NCI-H345 treated with DMSO at 0.1 percent for 48 hours (cell line): ENCODE measurements at regions not wholly inside any gene's neighbourhood (a gene's known extent, or its start where the extent isn't known, plus 50 kb on each side); places are given as distances from the start of the nearest gene placed in this dataset.
A peak's percentile ranks its signal among the peaks of the same experiment; 100 is the strongest.

ENCODE experiments used
- DNase-seq: peaks from one replicate; lab custom pipeline; 2025; ENCODE audit not compliant: unreplicated experiment; lab: John Stamatoyannopoulos, UW

DNA sequence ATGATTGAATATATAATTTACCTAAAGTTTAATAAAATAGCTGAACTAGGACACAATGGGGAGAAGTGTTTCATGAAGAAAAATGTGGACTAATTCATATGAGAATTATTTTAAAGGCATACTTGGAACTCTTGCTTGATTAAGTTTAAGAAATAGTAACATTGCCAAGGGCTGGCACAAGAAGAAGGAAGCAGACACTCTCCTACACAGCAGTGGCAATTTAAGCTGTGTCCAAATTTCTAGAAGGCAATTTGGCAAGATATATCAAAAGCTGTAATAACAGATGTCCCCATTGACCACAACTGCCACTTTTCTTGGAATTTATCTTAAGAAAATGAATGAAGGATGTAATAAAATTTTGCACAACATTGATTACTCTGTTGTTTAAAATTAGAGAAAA, 209.5 kb upstream of the S100G start:
- DNase-seq = no peak

DNA sequence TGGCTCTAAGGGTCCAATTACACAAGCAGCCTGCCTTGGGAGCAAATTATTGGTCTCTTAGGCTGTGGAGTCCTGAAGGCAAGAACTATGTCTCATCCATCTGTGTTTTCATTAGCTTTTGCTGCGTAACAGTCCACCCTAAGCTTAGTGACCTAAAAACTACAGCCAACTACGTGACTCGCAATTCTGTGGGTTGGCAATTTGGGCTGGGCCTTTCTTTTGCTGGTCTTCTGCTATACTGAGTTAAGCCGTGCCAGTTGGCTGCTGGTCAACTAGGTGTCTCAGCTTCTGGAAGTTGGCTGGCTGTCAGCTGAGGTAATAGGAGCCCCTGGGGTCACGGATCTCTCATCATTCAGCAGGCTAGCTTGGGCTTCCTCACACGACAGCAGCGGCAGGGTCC, 205.6 kb upstream of the S100G start:
- no peak for DNase-seq

DNA sequence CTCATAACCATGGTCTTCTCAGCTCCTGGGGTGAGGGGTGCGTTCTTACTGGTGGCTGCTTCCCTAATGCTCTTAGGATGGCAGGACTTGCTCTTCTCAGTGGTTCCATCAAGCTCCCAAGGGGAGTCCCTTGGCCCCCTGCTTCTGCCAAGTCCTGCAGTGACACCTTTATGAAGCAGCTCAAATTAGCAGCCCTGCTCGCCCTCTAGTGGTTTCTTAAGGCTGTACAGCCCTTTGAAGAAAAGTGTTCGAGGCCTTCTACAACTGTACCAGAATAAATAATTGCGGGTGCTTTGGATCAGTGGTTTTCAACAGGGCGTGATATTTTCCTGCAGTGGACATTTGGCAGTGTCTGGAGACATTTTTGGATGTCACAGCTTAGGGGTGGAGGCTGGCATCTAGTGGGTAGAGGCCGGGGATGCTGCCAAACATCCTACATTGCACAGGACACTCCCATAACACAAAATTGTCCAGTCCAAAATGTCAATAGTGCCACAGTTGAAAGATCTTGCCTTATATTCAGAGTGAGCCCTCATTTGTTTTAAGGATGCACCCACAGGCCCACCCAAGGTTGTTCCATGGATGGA, 204.7 kb upstream of the S100G start:
- DNase-seq = peak; percentile 2

DNA sequence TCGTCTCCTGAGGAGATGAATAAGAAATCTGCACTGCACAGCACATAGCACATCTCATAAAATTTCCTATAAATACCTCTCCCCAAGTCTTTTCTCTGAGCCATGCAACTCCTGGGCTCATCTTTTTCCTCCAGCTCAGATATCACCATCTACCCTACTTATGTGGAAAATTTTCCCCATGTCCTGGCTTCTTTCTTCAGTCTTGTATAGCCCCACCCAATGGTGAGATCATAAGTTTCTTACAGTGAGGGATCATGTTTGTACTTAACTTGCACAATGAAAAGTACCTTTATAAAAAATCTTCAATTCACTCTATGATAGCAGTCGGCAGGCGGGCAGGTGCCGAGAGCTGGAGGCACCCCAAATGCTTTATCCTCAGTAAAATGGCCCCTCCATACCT, 198.6 kb upstream of the S100G start:
- DNase-seq = no peak

DNA sequence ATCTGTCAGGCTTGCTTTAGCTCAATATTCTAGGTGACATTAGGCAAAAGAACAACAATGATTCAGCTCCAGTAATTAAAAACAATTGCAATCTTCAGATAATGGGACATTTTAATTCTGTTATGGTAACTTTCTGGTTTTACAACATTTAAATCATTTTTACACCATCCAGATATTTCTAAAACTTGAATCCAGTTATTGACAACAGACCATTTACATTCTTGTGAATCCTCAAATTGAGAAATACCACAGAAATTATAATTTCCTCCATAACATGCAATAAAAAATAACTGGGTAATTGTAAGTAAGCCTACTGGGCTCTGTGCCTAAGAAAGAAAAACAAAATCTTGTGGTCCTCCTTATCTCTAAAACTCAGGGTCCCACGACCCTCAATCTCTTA, 195.0 kb upstream of the S100G start:
- DNase-seq = no peak

DNA sequence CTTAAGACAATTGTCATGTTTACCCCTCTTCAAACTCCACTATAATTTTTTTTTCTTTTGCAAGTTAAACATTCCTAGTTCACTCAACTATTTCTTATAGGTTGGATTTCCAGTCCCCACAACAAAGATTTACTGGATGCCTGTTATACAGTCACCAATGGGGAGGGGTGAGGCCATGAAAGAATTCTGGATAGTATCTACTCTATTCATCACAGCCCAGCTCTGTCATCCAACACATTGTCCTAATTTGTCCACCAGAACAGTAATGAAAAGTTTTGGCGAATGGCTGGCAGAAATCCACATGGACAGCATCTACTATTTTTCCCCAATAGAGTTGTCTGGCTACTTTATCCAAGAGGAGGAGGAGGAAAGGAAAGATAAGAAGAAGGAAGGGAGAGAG, 192.7 kb upstream of the S100G start:
- no peak for DNase-seq

DNA sequence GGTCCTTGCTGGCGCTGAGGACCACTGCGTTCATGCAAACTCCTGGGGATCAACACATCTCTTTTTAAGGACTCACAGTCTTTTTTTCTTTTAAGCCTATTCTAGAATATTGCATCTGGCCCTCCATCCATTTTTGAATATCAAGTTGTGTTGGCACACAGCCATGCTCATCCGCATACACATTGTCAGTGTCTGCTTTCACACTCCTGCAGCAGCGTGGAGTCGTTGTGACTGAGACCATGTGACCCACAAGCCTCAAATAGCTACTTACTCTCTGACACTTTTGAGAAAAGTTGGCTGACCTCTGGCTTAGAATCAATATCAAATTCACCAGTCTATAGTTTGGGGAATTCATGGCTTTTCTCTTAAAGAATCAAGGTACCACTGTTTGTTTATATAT, 191.8 kb upstream of the S100G start:
- no peak for DNase-seq

DNA sequence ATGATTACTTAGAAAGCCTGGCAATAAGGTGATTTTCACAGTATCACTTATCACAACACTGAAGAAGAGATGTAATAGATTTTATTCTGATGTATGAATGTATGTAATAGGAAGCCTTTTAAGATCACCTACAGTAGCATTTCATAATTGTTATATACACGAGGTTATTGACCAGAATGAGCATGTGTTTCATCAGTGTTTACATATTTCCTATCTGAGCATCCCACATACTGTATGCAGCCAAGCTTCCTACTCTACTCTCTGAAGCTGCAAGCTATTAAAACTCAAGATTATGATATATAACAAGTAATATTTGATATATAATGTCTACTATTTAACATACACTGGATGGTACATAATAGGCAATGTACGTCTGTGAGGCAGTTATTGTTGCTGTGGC, 190.9 kb upstream of the S100G start:
- DNase-seq = no peak

DNA sequence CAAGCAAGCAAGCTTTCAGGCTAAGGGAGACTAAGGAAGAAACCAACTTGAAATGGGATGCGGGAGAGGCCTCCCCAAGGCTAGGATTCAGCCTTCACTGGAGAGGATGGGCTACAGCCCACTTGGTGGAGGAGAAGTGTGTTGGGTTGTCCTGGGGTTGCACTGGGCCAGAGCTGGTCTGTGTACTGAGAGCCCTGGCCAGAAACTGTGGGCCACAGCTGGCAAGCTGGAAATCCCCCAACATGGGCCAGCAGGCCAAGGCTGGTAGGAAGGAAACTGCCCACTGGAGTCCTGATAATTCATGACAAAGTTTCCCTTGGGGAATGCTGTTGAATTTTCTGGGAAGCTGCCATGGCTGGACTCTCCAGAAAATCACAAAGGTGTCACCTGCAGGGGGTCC, 188.0 kb upstream of the S100G start:
- DNase-seq = no peak

DNA sequence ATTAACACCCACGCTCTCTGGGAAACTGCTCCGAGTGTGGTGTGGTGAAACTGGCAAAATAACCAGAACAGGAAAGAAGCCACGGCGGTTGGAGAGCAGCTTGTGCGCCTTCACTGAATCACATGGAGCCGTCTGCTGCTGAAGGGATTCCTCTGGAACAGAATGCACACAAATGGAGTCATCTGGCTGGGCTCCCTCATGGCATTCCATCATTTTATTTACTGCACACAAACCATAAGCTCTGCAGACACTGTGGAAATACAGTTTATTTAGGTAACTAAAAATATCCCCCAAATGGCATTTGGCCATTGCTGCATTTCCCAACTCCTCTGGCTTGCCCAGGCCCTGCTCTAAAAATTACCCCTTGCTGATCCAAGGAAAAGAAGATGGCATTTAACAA, 187.0 kb upstream of the S100G start:
- DNase-seq = no peak

DNA sequence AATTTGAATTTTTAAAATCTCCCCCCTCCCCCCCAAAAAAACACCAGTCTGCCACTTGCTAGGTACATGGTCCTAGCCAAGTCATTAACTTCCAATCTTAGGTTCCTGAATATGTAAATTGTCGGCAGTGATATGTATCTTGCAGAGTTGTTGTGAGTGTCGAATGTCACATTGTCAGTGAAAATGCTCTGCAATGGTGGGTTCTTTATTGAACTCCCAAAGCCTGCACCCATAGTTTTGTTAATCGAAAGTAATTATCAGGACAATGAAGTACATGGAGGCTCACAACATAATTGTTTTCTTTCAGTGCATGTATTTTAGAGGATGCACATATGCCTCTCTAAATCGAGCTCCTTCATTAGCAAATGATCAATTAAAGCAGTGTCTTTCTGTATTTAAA, 185.6 kb upstream of the S100G start:
- DNase-seq = no peak

DNA sequence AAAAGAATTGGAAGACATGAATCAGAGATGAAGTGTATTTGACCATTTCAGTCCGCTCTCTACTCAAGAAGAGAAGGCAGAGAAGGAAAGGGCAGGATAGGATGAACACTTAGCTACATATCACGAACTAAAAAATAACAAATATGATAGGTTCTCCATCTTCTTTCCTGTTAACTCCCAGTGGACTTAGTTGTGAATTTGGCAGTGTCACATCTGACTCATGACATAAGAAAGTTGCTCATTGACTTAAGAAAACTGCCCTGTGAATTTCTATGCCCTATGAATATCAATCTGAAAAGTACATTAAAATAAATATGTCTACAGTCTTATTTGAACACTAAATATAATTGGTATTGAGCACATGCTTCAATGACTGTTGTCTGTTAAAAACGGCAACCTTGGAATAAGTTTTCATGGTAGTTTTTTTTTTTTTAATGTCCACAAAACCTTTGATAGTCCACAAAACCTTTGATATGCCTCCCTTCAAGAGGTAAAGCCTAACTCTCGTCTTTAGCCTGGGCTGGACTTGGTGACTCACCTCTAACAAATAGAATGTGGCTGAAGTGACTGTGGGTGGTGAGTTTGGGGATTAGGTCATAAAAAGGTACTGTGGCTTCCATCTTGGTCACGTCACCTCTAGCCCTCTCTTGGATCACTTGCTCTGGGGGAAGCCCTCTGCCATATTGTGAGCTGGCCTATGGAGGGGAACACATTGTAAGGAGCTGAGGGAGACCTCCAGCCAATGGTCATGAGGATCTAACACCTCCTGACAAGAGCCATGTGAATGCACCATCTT, 184.7 kb upstream of the S100G start:
- DNase-seq = no peak

DNA sequence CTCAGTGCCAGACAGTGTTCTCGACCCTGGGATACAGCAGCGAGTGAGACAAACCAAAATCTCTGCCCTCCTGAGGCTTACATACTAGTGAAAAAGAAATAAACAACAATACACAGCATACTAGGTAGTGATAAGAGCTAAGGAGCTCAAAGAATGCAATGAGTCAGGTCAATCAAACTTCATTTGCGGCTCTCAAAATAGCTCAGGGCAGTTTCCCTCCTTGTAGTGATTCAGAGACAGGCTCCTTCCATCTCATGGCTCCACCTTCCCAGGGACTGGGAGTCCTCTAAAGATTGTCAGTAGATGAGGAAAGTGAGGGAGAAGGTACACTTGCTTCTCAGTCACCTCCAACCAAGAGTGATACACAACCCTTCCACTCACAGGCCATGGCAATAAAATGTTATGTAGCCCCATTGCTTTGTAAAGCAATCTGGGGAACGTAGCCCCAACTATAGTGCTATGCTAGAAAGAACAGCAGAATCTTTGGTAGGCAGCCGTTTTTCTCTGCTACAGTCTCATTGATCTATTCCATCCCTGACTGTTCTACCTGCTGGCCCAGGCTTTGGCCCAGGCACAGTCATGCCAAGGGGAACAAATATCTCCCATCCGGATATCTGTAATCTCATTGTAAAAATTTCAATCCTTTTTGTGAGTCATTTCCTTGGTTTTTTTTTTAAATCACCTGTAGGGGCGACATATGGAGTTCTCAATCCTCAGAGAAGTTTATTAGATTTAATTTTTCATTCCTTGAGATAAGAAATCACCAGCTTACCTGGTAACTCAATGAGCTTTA, 183.1 kb upstream of the S100G start:
- no peak for DNase-seq

DNA sequence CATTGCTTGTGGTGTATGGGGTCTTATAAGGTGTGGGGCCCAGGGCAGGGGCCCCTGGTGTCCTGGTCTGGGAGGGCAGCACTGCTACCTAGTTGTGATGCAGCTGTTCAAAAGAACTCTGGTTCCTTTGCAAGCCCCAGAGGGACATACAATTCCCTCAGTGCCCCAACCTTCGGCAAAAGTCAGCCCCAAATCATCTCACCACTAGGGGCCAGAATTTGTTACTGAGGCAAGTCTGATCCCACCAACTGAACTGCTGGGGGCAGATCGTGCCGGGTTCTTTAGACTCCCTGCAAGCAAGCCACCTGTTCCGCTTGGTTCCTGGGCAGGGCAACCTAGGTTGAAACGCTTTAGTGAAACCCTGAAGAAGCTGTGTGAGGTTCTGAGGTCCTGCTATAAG, 180.1 kb upstream of the S100G start:
- no peak for DNase-seq

DNA sequence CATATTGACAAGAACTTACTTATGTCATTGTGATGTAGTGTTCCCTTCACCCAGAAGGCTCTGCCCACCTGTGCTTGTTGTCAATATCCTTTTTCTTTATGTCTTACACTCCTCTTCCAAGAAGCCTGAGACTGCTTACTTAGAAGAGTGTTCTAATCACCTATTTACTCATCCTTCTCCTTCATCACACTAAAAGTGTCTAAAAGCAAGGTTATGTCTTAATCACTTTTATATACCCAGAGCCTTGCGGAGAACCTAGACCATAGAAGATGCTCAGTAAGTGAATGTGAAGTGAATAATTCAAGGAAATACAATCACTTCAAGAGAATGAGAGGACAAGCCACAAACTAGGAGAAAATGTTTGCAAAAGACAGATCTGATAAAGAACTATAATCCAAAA, 177.6 kb upstream of the S100G start:
- no peak for DNase-seq

DNA sequence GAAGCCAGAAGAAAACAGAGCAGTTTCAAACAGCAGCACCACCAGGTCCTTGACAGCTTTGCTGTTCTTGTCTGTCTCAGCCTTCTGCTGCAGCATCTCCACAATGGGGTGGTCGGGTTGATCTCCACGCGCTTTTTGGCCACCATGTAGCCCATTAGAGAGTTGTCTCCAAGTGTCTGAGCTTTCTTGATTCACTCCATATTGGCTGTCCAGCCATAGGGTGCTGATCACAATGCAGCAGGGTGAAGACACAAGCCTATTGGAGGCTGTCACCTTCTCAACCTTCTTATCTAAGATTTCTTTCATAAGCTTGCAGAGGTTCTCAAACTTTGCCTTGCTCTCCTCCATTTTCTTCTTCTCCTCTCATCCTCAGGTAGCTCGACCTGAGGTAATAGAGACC, 175.4 kb upstream of the S100G start:
- DNase-seq = no peak

DNA sequence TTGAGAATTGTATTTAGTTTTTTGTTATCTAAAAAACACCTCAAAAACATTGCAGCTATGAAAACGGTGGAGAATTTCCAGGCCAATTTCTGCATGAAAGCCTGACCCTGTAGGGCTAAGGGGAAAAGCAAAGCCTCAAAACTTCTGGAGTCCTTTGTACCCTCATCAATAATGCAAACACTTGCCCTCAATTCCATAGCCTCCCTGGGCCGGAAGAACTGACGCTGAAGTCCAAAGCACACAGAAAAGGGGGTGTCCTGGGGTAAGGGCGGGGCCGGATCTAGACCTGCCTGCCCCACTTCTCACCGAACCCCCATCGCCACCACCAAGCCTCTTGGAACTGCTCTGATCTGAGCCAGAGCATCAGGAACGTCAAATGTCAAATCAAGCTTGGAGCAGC, 173.9 kb upstream of the S100G start:
- no peak for DNase-seq

DNA sequence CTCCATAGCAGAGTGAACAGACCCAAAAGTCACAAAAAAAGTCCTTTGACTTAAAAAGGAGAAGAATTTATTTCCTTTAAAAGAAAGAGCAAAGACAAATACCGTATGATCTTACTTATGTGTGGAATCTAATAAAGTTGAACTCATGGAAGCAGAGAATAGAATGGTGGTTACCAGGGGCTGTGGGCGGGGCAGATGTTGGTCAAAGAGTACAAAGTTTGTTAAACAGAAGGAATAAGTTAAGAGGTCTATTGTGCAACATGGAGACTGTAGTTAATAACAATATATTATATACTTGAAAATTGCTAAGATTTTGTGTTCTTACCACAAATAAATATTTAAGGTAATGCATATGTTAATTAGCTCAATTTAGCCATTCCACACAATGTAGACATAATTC, 173.3 kb upstream of the S100G start:
- DNase-seq = no peak

DNA sequence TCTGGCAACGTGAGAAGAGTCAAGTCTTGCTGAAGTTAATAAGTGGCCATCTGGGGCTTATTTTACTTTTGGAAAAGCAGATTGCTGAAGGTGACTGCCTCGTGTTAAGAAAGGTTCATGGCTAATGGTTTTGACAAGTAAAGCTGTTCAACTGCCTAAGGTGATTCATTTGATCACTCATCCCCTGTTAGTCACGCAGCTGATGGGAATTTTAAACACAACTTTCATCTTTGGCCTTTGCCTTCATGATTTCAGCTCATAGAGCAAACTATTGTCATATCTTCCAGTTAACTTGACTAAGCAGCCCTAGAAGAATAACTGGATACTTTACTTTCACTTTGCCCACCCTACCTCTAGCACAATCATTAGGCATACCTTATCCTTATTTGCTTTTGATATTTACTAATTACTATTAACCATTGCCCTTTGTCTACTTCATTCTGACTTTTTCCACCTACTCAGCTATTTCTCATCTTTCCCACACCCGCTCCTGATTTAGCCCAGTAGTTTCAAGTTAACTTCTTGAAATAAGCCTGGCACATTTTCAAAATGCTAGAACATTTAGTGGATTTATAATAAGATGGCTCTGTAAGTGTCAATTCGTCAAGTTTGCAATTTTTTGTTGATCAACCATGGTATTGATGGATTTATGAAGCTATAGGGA, 170.6 kb upstream of the S100G start:
- DNase-seq = no peak

DNA sequence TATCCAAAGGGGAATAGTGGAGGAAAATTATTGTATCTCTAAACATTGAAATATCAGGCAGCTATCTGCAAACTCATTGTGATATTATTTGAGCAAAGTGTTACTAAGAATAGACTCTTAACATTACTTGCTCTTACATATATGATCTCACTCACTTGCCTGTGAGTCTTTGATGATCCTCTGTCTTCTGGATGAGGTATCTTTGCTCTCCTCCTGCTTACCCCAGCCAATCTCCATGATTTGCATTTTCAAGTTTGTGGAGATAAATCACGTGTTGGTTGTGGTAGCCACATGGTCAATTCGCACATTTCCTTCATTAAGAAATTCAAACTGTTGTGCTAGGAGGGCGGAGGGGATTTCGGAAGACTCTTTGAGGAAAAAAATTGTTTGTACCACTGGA, 169.9 kb upstream of the S100G start:
- no peak for DNase-seq

DNA sequence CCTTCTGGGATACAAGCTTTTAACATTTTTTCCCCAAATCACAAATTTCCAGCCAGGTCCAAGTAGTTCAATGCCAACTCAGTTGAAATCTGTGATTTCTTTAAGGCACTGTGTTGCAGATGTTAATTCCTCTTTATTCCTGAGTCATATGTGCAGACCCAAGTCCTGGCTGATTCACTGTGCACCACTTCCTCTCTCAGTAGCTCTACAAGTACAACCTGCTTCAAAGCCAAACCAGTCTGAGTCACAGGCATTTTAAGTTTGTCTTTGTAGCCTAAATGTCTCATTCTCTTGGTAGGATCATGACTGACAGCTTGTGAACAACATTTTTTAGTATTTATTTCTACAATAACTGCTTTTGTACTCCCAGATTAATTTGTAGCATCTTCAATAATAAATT, 165.6 kb upstream of the S100G start:
- DNase-seq = no peak
